IPS DF 19.7 (cell line): ENCODE measurements at regions not wholly inside any gene's neighbourhood (a gene's known extent, or its start where the extent isn't known, plus 50 kb on each side); places are given as distances from the start of the nearest gene placed in this dataset.
A peak's percentile ranks its signal among the peaks of the same experiment; 100 is the strongest.

Experiments used
- DNase-seq: peaks from one replicate; pipeline ENCODE4 v3.0.0-alpha.2; 2013; ENCODE audit warnings: low read depth, low spot score

GRCh38 chr4:123841447-123842121 lies 445.0 kb downstream of the SPRY1 start:
- DNase-seq = no peak

- DNase-seq = no peak
Observed at GRCh38 chr4:123843137-123843536, 446.5 kb downstream of the SPRY1 start.

- no peak for DNase-seq
Observed at GRCh38 chr4:123844374-123844773, 447.8 kb downstream of the SPRY1 start.

GRCh38 chr4:123846092-123846491 lies 449.5 kb downstream of the SPRY1 start:
- DNase-seq = no peak

- DNase-seq = no peak
Observed at GRCh38 chr4:123846561-123846960, 450.0 kb downstream of the SPRY1 start.

- no peak for DNase-seq
Observed at GRCh38 chr4:123848606-123849005, 452.0 kb downstream of the SPRY1 start.

- DNase-seq = no peak
Observed at GRCh38 chr4:123849495-123849894, 452.9 kb downstream of the SPRY1 start.

- no peak for DNase-seq
Observed at GRCh38 chr4:123851521-123851920, 454.9 kb downstream of the SPRY1 start.

GRCh38 chr4:123853651-123854050 lies 457.1 kb downstream of the SPRY1 start:
- DNase-seq = no peak

GRCh38 chr4:123856689-123857545 lies 460.3 kb downstream of the SPRY1 start:
- peak; percentile 38 for DNase-seq

- DNase-seq = no peak
Observed at GRCh38 chr4:123858465-123858864, 461.9 kb downstream of the SPRY1 start.

- DNase-seq = no peak
Observed at GRCh38 chr4:123862812-123863211, 466.2 kb downstream of the SPRY1 start.

GRCh38 chr4:123866796-123867195 lies 470.2 kb downstream of the SPRY1 start:
- no peak for DNase-seq

GRCh38 chr4:123867910-123868587 lies 471.5 kb downstream of the SPRY1 start:
- DNase-seq = no peak

GRCh38 chr4:123869286-123870215 lies 473.0 kb downstream of the SPRY1 start:
- DNase-seq = no peak

GRCh38 chr4:123870216-123870876 lies 473.8 kb downstream of the SPRY1 start:
- DNase-seq = no peak

- no peak for DNase-seq
Observed at GRCh38 chr4:123871341-123871740, 474.7 kb downstream of the SPRY1 start.

- DNase-seq = no peak
Observed at GRCh38 chr4:123874063-123874462, 477.5 kb downstream of the SPRY1 start.

GRCh38 chr4:123876143-123876542 lies 479.5 kb downstream of the SPRY1 start:
- DNase-seq = no peak

- DNase-seq = no peak
Observed at GRCh38 chr4:123876671-123877101, 480.1 kb downstream of the SPRY1 start.

- no peak for DNase-seq
Observed at GRCh38 chr4:123877551-123877950, 481.0 kb downstream of the SPRY1 start.
